ENCODE measurements at regions not wholly inside any gene's neighbourhood (a gene's known extent, or its start where the extent isn't known, plus 50 kb on each side); places are given as distances from the start of the nearest gene placed in this dataset.

DNA sequence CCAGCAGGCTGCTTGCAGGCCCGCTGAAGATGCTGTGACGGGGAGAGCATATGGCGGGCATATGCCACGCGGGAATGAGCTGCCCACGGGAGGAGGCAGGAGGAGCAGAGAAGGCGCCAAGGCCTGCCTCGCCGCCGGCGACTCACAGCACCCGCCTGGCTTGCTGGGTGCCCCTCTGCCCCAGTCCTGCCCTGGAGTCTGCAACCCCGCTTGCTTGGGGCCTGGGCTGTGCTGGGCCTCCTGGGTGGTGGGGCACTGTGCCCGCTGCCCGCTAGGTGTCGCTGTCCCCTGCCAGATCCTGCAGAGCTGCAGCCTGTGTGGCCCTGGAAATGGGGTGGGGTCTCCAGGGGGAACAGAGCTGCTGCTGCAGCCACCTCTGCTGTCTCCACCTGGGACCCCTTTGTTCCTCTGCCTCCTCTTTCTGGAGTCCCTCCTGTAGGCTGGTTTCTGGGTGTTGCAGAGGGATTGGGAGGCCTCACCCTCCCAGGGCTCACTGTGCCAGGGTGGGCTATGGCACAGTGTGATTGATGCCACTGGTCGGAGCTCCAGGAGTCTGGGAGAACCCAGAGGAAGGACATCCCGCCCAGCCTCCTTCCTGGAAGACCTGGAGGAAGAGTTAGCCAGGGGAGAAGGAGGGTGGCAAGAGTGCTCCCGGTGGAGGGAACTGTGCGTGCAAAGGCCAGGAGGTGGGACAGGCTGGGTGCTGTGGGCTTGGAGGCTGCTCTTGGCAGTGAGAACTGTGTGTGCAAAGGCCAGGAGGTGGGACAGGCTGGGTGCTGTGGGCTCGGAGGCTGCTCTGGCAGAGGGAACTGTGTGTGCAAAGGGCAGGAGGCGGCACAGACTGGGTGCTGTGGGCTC, 141.0 kb upstream of the CIBAR2 start:
- TF ChIP-seq, protein P1, sequence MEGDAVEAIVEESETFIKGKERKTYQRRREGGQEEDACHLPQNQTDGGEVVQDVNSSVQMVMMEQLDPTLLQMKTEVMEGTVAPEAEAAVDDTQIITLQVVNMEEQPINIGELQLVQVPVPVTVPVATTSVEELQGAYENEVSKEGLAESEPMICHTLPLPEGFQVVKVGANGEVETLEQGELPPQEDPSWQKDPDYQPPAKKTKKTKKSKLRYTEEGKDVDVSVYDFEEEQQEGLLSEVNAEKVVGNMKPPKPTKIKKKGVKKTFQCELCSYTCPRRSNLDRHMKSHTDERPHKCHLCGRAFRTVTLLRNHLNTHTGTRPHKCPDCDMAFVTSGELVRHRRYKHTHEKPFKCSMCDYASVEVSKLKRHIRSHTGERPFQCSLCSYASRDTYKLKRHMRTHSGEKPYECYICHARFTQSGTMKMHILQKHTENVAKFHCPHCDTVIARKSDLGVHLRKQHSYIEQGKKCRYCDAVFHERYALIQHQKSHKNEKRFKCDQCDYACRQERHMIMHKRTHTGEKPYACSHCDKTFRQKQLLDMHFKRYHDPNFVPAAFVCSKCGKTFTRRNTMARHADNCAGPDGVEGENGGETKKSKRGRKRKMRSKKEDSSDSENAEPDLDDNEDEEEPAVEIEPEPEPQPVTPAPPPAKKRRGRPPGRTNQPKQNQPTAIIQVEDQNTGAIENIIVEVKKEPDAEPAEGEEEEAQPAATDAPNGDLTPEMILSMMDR (IDR thresholded peaks at IDR 0.05; ENCODE audit: low read depth, low read length, poor library complexity, severe bottlenecking) = peak; percentile 99
- no peak for TF ChIP-seq EZH2phosphoT487 (IDR thresholded peaks at IDR 0.05; ENCODE audit: borderline replicate concordance, low read length)
